Cardiac muscle cell (in vitro differentiated cells and primary cell): ENCODE measurements at regions not wholly inside any gene's neighbourhood (a gene's known extent, or its start where the extent isn't known, plus 50 kb on each side); places are given as distances from the start of the nearest gene placed in this dataset.

Experiments
- DNase-seq, 2 donors: peaks; one replicate each; pipeline versions ENCODE4 v3.0.0 to v3.0.0-alpha.2; 2010 to 2017; ENCODE audit warnings: low read depth in 1 of 2, low spot score in 1 of 2
- H3K27ac ChIP-seq: fragments of 200-600 bp; sonication (generic); 2 replicates; pipeline ENCODE4 v1.5.1; 2016
- H3K27me3 ChIP-seq: fragments of 200-600 bp; sonication (generic); 2 replicates; pipeline ENCODE4 v1.6.0; 2016; ENCODE audit warnings: control low read depth
- H3K36me3 ChIP-seq: fragments of 200-600 bp; sonication (generic); 2 replicates; pipeline ENCODE4 v1.5.1; 2016; ENCODE audit warnings: control low read depth
- H3K4me1 ChIP-seq: fragments of 200-600 bp; sonication (generic); 2 replicates; pipeline ENCODE4 v1.8.1; 2017; ENCODE audit warnings: low read depth, mild to moderate bottlenecking, mixed run types
- H3K4me3 ChIP-seq: fragments of 200-600 bp; sonication (generic); 2 replicates; pipeline ENCODE4 v1.5.1; 2016; ENCODE audit warnings: mild to moderate bottlenecking
- H3K9me3 ChIP-seq: fragments of 200-600 bp; sonication (generic); 2 replicates; pipeline ENCODE4 v1.5.1; 2017; ENCODE audit warnings: low read depth, mild to moderate bottlenecking, control low read depth
- CTCF ChIP-seq: IDR thresholded peaks from 2 replicates; pipeline ENCODE4 v1.5.1; 2012; ENCODE audit warnings: low read depth, mild to moderate bottlenecking, low read length

- no peak for DNase-seq
- H3K4me3 ChIP-seq = no peak overlapping the region
- no peaks in the 10 kb centered on the region for H3K27me3 ChIP-seq
- no peaks in the 10 kb centered on the region for H3K4me1 ChIP-seq
- TF ChIP-seq CTCF = no peak
- no peaks in the 10 kb centered on the region for H3K36me3 ChIP-seq
- H3K9me3 ChIP-seq = no peaks in the 10 kb centered on the region
- no peak overlapping the region for H3K27ac ChIP-seq
Measured at GRCh38 chr12:47412601-47413236, 293.1 kb downstream of the RPAP3 start.

GRCh38 chr12:47411966-47412365 is 293.9 kb downstream of the RPAP3 start:
- TF ChIP-seq CTCF = no peak
- H3K27me3 ChIP-seq = no peaks in the 10 kb centered on the region
- H3K36me3 ChIP-seq = no peaks in the 10 kb centered on the region
- DNase-seq = no peak
- H3K4me1 ChIP-seq = no peaks in the 10 kb centered on the region
- no peak overlapping the region for H3K4me3 ChIP-seq
- no peaks in the 10 kb centered on the region for H3K9me3 ChIP-seq
- no peak overlapping the region for H3K27ac ChIP-seq

GRCh38 chr12:47410862-47411261 is 295.0 kb downstream of the RPAP3 start:
- Histone ChIP-seq H3K36me3 (no peaks in the 10 kb centered on the region), H3K27me3 (no peaks in the 10 kb centered on the region), H3K27ac (no peak overlapping the region), H3K9me3 (no peaks in the 10 kb centered on the region), H3K4me3 (no peak overlapping the region), H3K4me1 (no peaks in the 10 kb centered on the region)
- TF ChIP-seq CTCF = no peak
- no peak for DNase-seq

- Histone ChIP-seq H3K4me3 (no peak overlapping the region), H3K27ac (no peak overlapping the region), H3K9me3 (no peaks in the 10 kb centered on the region), H3K4me1 (no peaks in the 10 kb centered on the region), H3K27me3 (no peaks in the 10 kb centered on the region), H3K36me3 (no peaks in the 10 kb centered on the region)
- TF ChIP-seq CTCF = no peak
- DNase-seq = no peak
Measured at GRCh38 chr12:47410383-47410782, 295.4 kb downstream of the RPAP3 start.

- Histone ChIP-seq H3K4me1 (no peaks in the 10 kb centered on the region), H3K36me3 (no peaks in the 10 kb centered on the region), H3K9me3 (no peaks in the 10 kb centered on the region), H3K27ac (no peak overlapping the region), H3K27me3 (no peaks in the 10 kb centered on the region), H3K4me3 (no peak overlapping the region)
- TF ChIP-seq CTCF = no peak
- DNase-seq = no peak
Measured at GRCh38 chr12:47409310-47409987, 296.4 kb downstream of the RPAP3 start.
